ENCODE measurements at regions not wholly inside any gene's neighbourhood (a gene's known extent, or its start where the extent isn't known, plus 50 kb on each side); places are given as distances from the start of the nearest gene placed in this dataset.

GRCh38 chr3:116905334-116905733 lies 195.8 kb downstream of the TUSC7 start:
- TF ChIP-seq CTCF (IDR thresholded peaks at IDR 0.05) (no peak), POLR2A (IDR thresholded peaks at IDR 0.05) (no peak)

Measured in Peyer's patch (tissue), 4 donors.